Hepatocyte (in vitro differentiated cells): ENCODE measurements at regions not wholly inside any gene's neighbourhood (a gene's known extent, or its start where the extent isn't known, plus 50 kb on each side); places are given as distances from the start of the nearest gene placed in this dataset.

ENCODE experiments used
- CTCF ChIP-seq: fragments of 200-600 bp; sonication (generic); IDR thresholded peaks from 2 replicates; pipeline ENCODE4 v1.5.1; 2016; ENCODE audit warnings: antibody characterized with exemption, mild to moderate bottlenecking; ENCODE audit not compliant: poor library complexity
- EZH2 ChIP-seq: fragments of 200-600 bp; sonication (generic); IDR thresholded peaks from 2 replicates; pipeline ENCODE4 v1.6.1; 2016; ENCODE audit warnings: antibody characterized with exemption, mild to moderate bottlenecking, borderline replicate concordance
- EZH2phosphoT487 ChIP-seq: fragments of 200-600 bp; sonication (generic); IDR thresholded peaks from one replicate; pipeline ENCODE4 v1.6.1; 2018; ENCODE audit warnings: antibody characterized with exemption, mild to moderate bottlenecking, low read depth, moderate library complexity; ENCODE audit not compliant: unreplicated experiment, severe bottlenecking

- no peak for TF ChIP-seq CTCF
- no peak for TF ChIP-seq EZH2
- no peak for TF ChIP-seq EZH2phosphoT487
These were observed 192.0 kb upstream of the TPRG1 start for GRCh38 chr3:188979669-188980310.
